22Rv1 (cell line): ENCODE measurements at regions not wholly inside any gene's neighbourhood (a gene's known extent, or its start where the extent isn't known, plus 50 kb on each side); places are given as distances from the start of the nearest gene placed in this dataset.

Source experiments
- CTCF ChIP-seq: fragments of 450-650 bp; IDR thresholded peaks from 2 replicates; pipeline ENCODE4 v1.5.1; 2017; ENCODE audit warnings: mild to moderate bottlenecking
- ZFX ChIP-seq: fragments of 450-650 bp; IDR thresholded peaks from 2 replicates; pipeline ENCODE4 v1.6.1; 2017; ENCODE audit warnings: antibody characterized with exemption, borderline replicate concordance

DNA sequence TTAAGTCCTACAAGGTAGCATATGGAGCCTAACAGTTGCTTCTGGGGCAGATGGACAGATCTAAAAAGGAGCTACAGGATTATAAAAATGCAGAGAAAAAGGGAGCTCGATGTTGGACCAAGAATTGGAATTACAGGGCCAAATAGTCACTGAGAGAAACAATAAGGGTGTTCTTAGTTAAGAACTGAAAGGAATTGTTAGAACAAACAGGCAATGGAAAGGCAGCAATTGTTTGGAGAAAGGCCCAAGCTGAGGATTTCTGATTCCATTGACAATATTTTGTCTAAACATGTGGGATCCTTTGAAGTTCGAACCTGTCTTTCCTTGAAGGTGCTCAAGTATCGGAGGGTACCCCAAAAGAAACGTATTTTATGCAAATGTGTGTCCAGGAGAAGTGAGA is 513.6 kb upstream of the CDH8 start:
- TF ChIP-seq CTCF (no peak), ZFX (no peak)
